Neural progenitor cell (in vitro differentiated cells): ENCODE measurements at regions not wholly inside any gene's neighbourhood (a gene's known extent, or its start where the extent isn't known, plus 50 kb on each side); places are given as distances from the start of the nearest gene placed in this dataset.

Source experiments
- CTCF ChIP-seq: fragments of 200-600 bp; sonication (generic); IDR thresholded peaks from 2 replicates; pipeline ENCODE4 v1.5.1; 2017; ENCODE audit warnings: antibody characterized with exemption, mild to moderate bottlenecking
- EZH2 ChIP-seq: fragments of 200-600 bp; sonication (generic); IDR thresholded peaks from 2 replicates; pipeline ENCODE4 v1.6.1; 2017; ENCODE audit warnings: antibody characterized with exemption, mild to moderate bottlenecking, moderate library complexity

- no peak for TF ChIP-seq CTCF
- TF ChIP-seq EZH2, result no peak
Observed at GRCh38 chr11:41849250-41849649, 389.8 kb upstream of the LRRC4C start.
